ACC112 (cell line): ENCODE measurements at regions not wholly inside any gene's neighbourhood (a gene's known extent, or its start where the extent isn't known, plus 50 kb on each side); places are given as distances from the start of the nearest gene placed in this dataset.
"Not testable (repeated sequence)": the region's sequence is repeated elsewhere in the genome, so short reads cannot be mapped to it uniquely, and the experiment has no call there.

Source experiments
- H2AFZ ChIP-seq: fragments of 200-600 bp; sonication (generic); one replicate; pipeline ENCODE4 v1.6.0; 2017; ENCODE audit warnings: antibody characterized with exemption, low read length; ENCODE audit not compliant: unreplicated experiment
- H3K27ac ChIP-seq: fragments of 200-600 bp; sonication (generic); 2 replicates; pipeline ENCODE4 v1.5.1; 2014; ENCODE audit warnings: low read depth, mild to moderate bottlenecking, antibody characterized with exemption, low read length, moderate library complexity
- H3K27me3 ChIP-seq: fragments of 200-600 bp; sonication (generic); 2 replicates; pipeline ENCODE4 v1.6.1; 2014; ENCODE audit warnings: mild to moderate bottlenecking, antibody characterized with exemption, low read length, moderate library complexity, mixed read lengths; ENCODE audit not compliant: insufficient read depth
- H3K36me3 ChIP-seq: fragments of 200-600 bp; sonication (generic); 2 replicates; pipeline ENCODE4 v1.6.1; 2016; ENCODE audit warnings: mild to moderate bottlenecking, antibody characterized with exemption, low read length, moderate library complexity, mixed read lengths; ENCODE audit not compliant: insufficient read depth
- H3K4me1 ChIP-seq: fragments of 200-600 bp; sonication (generic); one replicate; pipeline ENCODE4 v1.6.1; 2016; ENCODE audit warnings: low read length, mixed read lengths; ENCODE audit not compliant: insufficient read depth, unreplicated experiment, control insufficient read depth
- H3K4me3 ChIP-seq: fragments of 200-600 bp; sonication (generic); 2 replicates; pipeline ENCODE4 v1.5.1; 2014; ENCODE audit warnings: mild to moderate bottlenecking, low read depth, low read length
- H3K79me2 ChIP-seq: fragments of 200-600 bp; sonication (generic); one replicate; pipeline ENCODE4 v1.6.0; 2016; ENCODE audit warnings: low read length; ENCODE audit not compliant: control insufficient read depth, unreplicated experiment, insufficient read depth

GRCh38 chr15:26017665-26018064 is 154.5 kb upstream of the ATP10A start:
- Histone ChIP-seq H3K79me2 (no peaks in the 10 kb centered on the region), H2AFZ (no peak overlapping the region), H3K27ac (no peak overlapping the region), H3K36me3 (no peaks in the 10 kb centered on the region), H3K27me3 (peaks cover 6% of the 10 kb centered on the region; the same call in 1 of the 2 replicates), H3K4me1 (no peaks in the 10 kb centered on the region), H3K4me3 (no peak overlapping the region)

- Histone ChIP-seq H3K4me1 (no peaks in the 10 kb centered on the region), H3K79me2 (no peaks in the 10 kb centered on the region), H3K27me3 (peaks cover 6% of the 10 kb centered on the region; the same call in 1 of the 2 replicates), H3K36me3 (no peaks in the 10 kb centered on the region), H3K27ac (no peak overlapping the region), H2AFZ (no peak overlapping the region), H3K4me3 (no peak overlapping the region)
Observed at GRCh38 chr15:26015516-26016075, 152.5 kb upstream of the ATP10A start.

- H3K36me3 ChIP-seq = no peaks in the 10 kb centered on the region
- no peak overlapping the region for H3K4me3 ChIP-seq
- peaks cover 6% of the 10 kb centered on the region; the same call in 1 of the 2 replicates for H3K27me3 ChIP-seq
- H2AFZ ChIP-seq = no peak overlapping the region
- no peak overlapping the region for H3K27ac ChIP-seq
- no peaks in the 10 kb centered on the region for H3K4me1 ChIP-seq
- H3K79me2 ChIP-seq = no peaks in the 10 kb centered on the region
Observed at GRCh38 chr15:26013981-26014380, 150.9 kb upstream of the ATP10A start.

GRCh38 chr15:26011916-26012315 is 148.8 kb upstream of the ATP10A start:
- Histone ChIP-seq H3K36me3 (no peaks in the 10 kb centered on the region), H3K79me2 (no peaks in the 10 kb centered on the region), H3K27ac (no peak overlapping the region), H2AFZ (no peak overlapping the region), H3K4me1 (no peaks in the 10 kb centered on the region), H3K4me3 (no peak overlapping the region), H3K27me3 (peaks cover 6% of the 10 kb centered on the region; the same call in 1 of the 2 replicates)

GRCh38 chr15:26007151-26007550 is 144.0 kb upstream of the ATP10A start:
- H3K79me2 ChIP-seq = no peaks in the 10 kb centered on the region
- H3K4me3 ChIP-seq = no peak overlapping the region
- no peak overlapping the region for H3K27ac ChIP-seq
- H3K4me1 ChIP-seq = no peaks in the 10 kb centered on the region
- H3K36me3 ChIP-seq = no peaks in the 10 kb centered on the region
- no peak overlapping the region for H2AFZ ChIP-seq
- peaks cover 4% of the 10 kb centered on the region; the same call in 1 of the 2 replicates for H3K27me3 ChIP-seq

- Histone ChIP-seq H3K27me3 (peaks cover 7% of the 10 kb centered on the region; the same call in 1 of the 2 replicates), H3K79me2 (no peaks in the 10 kb centered on the region), H2AFZ (no peak overlapping the region), H3K36me3 (no peaks in the 10 kb centered on the region), H3K4me1 (no peaks in the 10 kb centered on the region), H3K27ac (no peak overlapping the region), H3K4me3 (no peak overlapping the region)
Observed at GRCh38 chr15:26001201-26001600, 138.1 kb upstream of the ATP10A start.

GRCh38 chr15:25993506-25993905 is 130.4 kb upstream of the ATP10A start:
- no peak overlapping the region for H2AFZ ChIP-seq
- no peaks in the 10 kb centered on the region for H3K4me1 ChIP-seq
- 0 out of 2 replicates have a peak, but pooled peaks cover 4% of the 10 kb centered on the region for H3K27me3 ChIP-seq
- no peaks in the 10 kb centered on the region for H3K36me3 ChIP-seq
- H3K4me3 ChIP-seq = no peak overlapping the region
- no peaks in the 10 kb centered on the region for H3K79me2 ChIP-seq
- H3K27ac ChIP-seq = no peak overlapping the region

- Histone ChIP-seq H2AFZ (no peak overlapping the region), H3K27me3 (peaks cover 3% of the 10 kb centered on the region), H3K4me1 (no peaks in the 10 kb centered on the region), H3K27ac (no peak overlapping the region), H3K36me3 (no peaks in the 10 kb centered on the region), H3K79me2 (no peaks in the 10 kb centered on the region), H3K4me3 (no peak overlapping the region)
Observed at GRCh38 chr15:25990220-25990619, 127.1 kb upstream of the ATP10A start.

- Histone ChIP-seq H3K36me3 (no peaks in the 10 kb centered on the region), H3K27me3 (peaks cover 6% of the 10 kb centered on the region), H3K4me3 (no peak overlapping the region), H3K4me1 (no peaks in the 10 kb centered on the region), H3K79me2 (no peaks in the 10 kb centered on the region), H2AFZ (no peak overlapping the region), H3K27ac (no peak overlapping the region)
Observed at GRCh38 chr15:25989327-25989726, 126.2 kb upstream of the ATP10A start.

GRCh38 chr15:25988716-25989115 is 125.6 kb upstream of the ATP10A start:
- not testable (repeated sequence) for H3K36me3 ChIP-seq, H3K27me3 ChIP-seq, H3K4me3 ChIP-seq, H3K79me2 ChIP-seq, H2AFZ ChIP-seq, H3K4me1 ChIP-seq, H3K27ac ChIP-seq

GRCh38 chr15:25987638-25988037 is 124.5 kb upstream of the ATP10A start:
- peaks cover 6% of the 10 kb centered on the region for H3K27me3 ChIP-seq
- no peaks in the 10 kb centered on the region for H3K79me2 ChIP-seq
- no peak overlapping the region for H3K4me3 ChIP-seq
- no peaks in the 10 kb centered on the region for H3K36me3 ChIP-seq
- no peak overlapping the region for H3K27ac ChIP-seq
- no peaks in the 10 kb centered on the region for H3K4me1 ChIP-seq
- H2AFZ ChIP-seq = no peak overlapping the region
